ENCODE measurements at regions not wholly inside any gene's neighbourhood (a gene's known extent, or its start where the extent isn't known, plus 50 kb on each side); places are given as distances from the start of the nearest gene placed in this dataset.
A peak's percentile ranks its signal among the peaks of the same experiment; 100 is the strongest.

GRCh38 chr3:71885006-71885405 is 100.1 kb upstream of the PROK2 start:
- DNase-seq: no peak

- DNase-seq: no peak
Observed at GRCh38 chr3:71881732-71882131, 96.8 kb upstream of the PROK2 start.

- no peak for DNase-seq
Observed at GRCh38 chr3:71881041-71881440, 96.1 kb upstream of the PROK2 start.

GRCh38 chr3:71879089-71879488 is 94.1 kb upstream of the PROK2 start:
- no peak for DNase-seq

GRCh38 chr3:71876135-71877105 is 91.5 kb upstream of the PROK2 start:
- no peak for DNase-seq

DNA sequence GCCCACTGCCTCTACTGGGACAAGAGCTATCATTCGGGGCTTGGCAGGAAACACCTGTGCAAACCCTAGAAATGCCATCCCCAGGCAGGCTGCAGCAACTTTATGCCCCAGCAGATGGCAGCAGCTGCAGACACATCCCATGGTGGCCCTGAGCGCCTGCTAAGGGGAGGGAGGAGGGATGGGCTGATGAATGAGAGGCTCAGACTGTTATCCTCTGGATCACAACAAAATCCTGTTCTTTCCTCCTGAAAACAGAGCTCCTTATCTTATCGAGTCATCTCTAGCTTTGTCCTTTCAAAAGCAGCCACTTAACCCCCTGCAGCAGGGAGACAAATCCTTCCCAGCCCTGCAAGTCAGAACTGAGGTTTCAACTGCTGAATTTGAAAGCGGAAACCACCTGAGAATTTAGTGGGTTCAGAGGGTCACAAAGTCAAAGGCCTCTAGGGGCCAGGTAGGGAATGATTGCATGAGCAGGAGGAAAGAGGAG is 90.6 kb upstream of the PROK2 start:
- peak; percentile 80 for DNase-seq

DNA sequence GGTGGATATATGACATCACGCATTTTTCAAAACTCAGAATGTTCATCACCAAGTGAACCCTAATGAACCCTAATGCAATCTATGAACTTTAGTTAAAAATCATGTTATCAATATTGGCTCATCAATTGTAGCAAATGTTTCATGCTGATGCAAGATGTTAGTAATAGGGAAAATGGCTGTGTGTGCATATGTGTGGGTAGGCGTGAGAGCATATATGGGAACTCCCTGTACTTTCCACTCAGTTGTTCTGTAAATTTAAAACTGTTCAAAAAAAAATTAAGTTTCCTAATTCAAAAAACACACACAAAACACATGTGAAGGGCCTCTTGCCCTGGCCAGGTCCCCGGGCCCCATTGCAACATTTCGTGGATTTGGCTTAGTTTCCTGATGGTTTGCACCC is 89.7 kb upstream of the PROK2 start:
- no peak for DNase-seq

- DNase-seq: no peak
Observed at GRCh38 chr3:71873093-71873611, 88.2 kb upstream of the PROK2 start.

GRCh38 chr3:71872256-71872655 is 87.3 kb upstream of the PROK2 start:
- DNase-seq: no peak

DNA sequence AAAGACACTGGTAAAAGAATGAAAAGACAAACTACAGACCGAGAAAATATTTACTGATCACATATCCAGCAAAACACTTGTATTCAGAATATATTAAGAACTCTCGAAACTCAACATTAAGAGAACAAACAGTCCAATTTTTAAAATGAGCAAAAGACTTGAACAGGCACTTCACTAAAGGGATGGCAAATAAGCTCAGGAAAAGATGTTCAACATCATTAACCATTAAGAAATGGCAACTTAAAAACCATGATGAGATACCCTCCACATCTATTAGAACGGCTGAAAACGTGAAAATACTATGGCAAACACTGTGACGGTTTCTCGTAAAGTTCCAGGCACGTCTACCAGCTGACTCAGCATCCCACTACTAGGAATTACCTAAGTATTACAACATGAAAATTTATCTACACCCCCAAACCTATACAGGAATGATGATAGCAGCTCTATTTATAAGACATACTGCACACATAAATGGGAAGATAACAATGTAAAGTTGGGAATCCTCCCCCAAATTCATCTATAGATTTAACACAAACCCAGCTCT is 86.1 kb upstream of the PROK2 start:
- DNase-seq: no peak

GRCh38 chr3:71868876-71869275 is 83.9 kb upstream of the PROK2 start:
- DNase-seq: no peak

DNA sequence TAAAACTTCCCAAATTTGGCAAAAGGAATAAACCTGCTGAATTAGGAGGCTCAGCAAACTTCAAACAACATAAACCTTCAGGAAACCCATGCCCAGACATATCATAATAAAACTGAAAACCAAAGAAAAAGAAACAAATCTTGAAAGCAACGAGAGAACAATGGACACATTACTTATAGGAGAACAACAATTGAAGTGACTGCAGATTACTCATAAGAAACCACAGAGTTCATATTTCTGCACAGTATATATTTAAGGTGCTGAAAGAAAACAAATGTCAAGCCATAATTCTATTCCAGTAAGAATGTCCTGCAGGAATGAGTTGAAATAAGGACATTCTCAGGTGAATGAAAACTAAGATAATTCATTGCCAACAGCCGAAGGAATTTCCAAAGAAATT is 80.8 kb upstream of the PROK2 start:
- DNase-seq: no peak

DNA sequence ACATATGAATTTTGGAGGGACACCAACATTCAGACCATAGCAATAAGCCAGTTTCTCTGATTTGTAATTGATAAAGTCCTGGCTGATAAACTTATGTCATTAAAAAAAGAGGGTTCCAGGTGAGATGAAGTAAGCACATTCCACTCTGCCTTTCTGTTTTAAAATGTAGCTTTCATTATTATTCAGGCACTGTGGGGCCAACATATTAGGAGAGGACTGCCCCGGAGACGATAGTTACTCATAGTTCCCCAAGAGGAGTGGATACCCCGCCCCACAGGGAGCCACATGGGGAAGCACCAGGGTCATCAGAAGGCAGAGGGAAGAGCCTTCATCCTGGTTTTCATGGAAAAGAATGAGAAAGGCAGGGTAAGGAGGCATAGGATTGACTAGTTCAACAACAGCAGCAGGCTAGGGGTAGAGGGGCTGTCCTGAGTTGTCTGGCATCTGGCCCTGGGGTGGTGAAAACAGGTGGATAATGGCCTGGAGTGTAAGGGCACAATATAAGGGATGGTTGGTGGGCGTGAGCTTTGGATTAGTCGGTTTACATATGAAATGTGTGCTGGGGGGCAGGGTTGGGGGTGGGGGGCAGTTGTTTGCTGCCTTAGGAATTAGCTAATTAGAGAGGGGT is 78.7 kb upstream of the PROK2 start:
- DNase-seq: no peak

- DNase-seq: no peak
Observed at GRCh38 chr3:71862371-71863140, 77.6 kb upstream of the PROK2 start.

DNA sequence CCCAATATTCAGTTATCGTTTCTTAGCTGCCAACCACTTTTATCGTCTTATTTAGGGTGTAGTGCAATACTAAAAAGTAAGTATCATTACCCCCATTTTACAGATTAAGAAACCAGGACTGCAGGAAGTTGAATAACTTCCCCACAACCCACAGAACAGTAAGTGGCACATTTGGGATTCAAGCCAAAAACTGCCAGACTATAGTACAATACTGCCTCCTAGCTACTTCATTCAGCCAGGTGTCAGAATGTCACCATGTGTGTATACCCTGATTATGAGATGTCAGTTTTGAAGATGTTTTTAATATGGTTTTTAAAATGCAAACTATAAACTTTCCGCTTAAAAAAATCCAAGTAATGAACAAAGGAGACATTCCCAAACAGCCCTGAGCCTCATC is 74.2 kb upstream of the PROK2 start:
- DNase-seq: peak; percentile 43

GRCh38 chr3:71858503-71859122 is 73.7 kb upstream of the PROK2 start:
- no peak for DNase-seq

- DNase-seq: no peak
Observed at GRCh38 chr3:71857956-71858355, 73.0 kb upstream of the PROK2 start.

GRCh38 chr3:71854706-71855105 is 69.8 kb upstream of the PROK2 start:
- DNase-seq: no peak

DNA sequence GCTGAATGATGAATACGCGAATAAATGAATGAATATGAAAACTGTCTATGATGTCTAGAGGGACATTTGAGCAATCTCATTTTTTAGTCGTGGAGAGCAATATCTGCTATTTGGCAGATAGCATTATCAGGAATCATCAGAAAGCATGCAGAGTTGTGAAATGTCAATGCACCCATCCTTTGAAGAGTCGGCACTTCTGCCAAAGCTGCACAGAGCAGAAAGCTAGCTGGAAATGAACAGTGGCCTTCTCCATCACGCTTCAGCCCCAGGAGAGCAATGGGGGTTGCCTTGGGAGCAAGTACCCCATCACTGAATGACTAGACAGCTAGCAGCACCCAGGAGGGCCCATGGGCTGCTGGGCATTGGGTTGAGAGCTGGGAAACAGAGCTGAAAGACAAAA is 69.1 kb upstream of the PROK2 start:
- no peak for DNase-seq

- DNase-seq: no peak
Observed at GRCh38 chr3:71851878-71852277, 66.9 kb upstream of the PROK2 start.

- no peak for DNase-seq
Observed at GRCh38 chr3:71850654-71851053, 65.7 kb upstream of the PROK2 start.

GRCh38 chr3:71849681-71850080 is 64.7 kb upstream of the PROK2 start:
- DNase-seq: no peak
